ENCODE measurements at regions not wholly inside any gene's neighbourhood (a gene's known extent, or its start where the extent isn't known, plus 50 kb on each side); places are given as distances from the start of the nearest gene placed in this dataset.

DNA sequence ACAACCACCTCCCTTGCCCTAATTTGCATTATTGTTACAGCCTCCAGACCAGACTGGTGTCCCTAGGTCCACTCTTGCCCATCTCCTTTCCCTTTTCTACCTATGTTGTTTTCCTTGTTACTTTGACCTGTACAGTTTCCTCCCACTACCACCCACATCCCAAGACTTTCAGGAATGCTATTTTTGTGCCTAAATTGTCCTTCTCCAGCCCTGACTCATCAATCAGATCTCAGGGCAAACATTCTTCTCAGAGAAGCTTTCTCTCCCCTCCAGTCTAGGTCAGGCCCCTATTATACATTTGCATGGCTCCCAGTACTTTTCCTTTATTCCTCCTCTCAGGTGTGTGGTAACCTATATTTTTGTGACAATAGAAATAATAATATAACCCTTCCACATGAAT is 241.5 kb downstream of the IGSF11 start:
- TF ChIP-seq, protein P1, sequence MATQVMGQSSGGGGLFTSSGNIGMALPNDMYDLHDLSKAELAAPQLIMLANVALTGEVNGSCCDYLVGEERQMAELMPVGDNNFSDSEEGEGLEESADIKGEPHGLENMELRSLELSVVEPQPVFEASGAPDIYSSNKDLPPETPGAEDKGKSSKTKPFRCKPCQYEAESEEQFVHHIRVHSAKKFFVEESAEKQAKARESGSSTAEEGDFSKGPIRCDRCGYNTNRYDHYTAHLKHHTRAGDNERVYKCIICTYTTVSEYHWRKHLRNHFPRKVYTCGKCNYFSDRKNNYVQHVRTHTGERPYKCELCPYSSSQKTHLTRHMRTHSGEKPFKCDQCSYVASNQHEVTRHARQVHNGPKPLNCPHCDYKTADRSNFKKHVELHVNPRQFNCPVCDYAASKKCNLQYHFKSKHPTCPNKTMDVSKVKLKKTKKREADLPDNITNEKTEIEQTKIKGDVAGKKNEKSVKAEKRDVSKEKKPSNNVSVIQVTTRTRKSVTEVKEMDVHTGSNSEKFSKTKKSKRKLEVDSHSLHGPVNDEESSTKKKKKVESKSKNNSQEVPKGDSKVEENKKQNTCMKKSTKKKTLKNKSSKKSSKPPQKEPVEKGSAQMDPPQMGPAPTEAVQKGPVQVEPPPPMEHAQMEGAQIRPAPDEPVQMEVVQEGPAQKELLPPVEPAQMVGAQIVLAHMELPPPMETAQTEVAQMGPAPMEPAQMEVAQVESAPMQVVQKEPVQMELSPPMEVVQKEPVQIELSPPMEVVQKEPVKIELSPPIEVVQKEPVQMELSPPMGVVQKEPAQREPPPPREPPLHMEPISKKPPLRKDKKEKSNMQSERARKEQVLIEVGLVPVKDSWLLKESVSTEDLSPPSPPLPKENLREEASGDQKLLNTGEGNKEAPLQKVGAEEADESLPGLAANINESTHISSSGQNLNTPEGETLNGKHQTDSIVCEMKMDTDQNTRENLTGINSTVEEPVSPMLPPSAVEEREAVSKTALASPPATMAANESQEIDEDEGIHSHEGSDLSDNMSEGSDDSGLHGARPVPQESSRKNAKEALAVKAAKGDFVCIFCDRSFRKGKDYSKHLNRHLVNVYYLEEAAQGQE (IDR thresholded peaks at IDR 0.05; ENCODE audit: insufficient read depth in 1 of 2, low read depth in 2 of 2, low read length in 2 of 2), result no peak
- TF ChIP-seq POLR2AphosphoS5 (IDR thresholded peaks at IDR 0.05; ENCODE audit: low read depth, low read length), result no peak
- TF ChIP-seq TAF1 (IDR thresholded peaks at IDR 0.05; ENCODE audit: borderline replicate concordance, insufficient read depth, low read length), result no peak
- no peak for TF ChIP-seq SIN3A (IDR thresholded peaks at IDR 0.05; ENCODE audit: borderline replicate concordance, insufficient read depth, low read length)
- no peak for TF ChIP-seq FOXP2 (optimal IDR thresholded peaks at IDR 0.05; ENCODE audit: borderline replicate concordance, extremely low read depth, extremely low read length, insufficient read depth)

- TF ChIP-seq SIN3A (IDR thresholded peaks at IDR 0.05; ENCODE audit: borderline replicate concordance, insufficient read depth, low read length) (no peak), FOXP2 (optimal IDR thresholded peaks at IDR 0.05; ENCODE audit: borderline replicate concordance, extremely low read depth, extremely low read length, insufficient read depth) (no peak), TAF1 (IDR thresholded peaks at IDR 0.05; ENCODE audit: borderline replicate concordance, insufficient read depth, low read length) (no peak), POLR2AphosphoS5 (IDR thresholded peaks at IDR 0.05; ENCODE audit: low read depth, low read length) (no peak)
- TF ChIP-seq, protein P1 (IDR thresholded peaks at IDR 0.05; ENCODE audit: insufficient read depth in 1 of 2, low read depth in 2 of 2, low read length in 2 of 2), result no peak
These were observed 235.3 kb downstream of the IGSF11 start for GRCh38 chr3:118799303-118799702.

DNA sequence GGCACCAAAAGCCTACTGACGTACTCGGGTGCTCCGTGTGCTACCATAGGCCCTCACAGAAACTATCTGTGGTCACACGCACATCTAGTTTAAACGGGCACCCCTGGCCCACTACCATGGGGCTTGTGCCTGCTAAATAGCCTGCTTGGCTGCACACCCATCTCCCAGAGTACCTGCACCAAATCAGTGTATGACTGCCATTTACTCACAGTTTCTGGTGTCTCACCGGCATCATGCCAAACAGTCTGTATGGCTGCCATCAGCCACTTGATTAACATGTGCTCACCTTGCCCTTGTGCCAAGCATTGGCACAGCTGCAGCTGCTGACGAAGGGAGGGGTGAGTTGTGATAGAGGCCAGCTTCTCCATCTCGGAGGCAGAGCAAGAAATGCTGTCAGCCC is 232.7 kb downstream of the IGSF11 start:
- TF ChIP-seq, protein P1 (IDR thresholded peaks at IDR 0.05; ENCODE audit: insufficient read depth in 1 of 2, low read depth in 2 of 2, low read length in 2 of 2), result no peak
- TF ChIP-seq SIN3A (IDR thresholded peaks at IDR 0.05; ENCODE audit: borderline replicate concordance, insufficient read depth, low read length), result no peak
- no peak for TF ChIP-seq POLR2AphosphoS5 (IDR thresholded peaks at IDR 0.05; ENCODE audit: low read depth, low read length)
- no peak for TF ChIP-seq TAF1 (IDR thresholded peaks at IDR 0.05; ENCODE audit: borderline replicate concordance, insufficient read depth, low read length)
- TF ChIP-seq FOXP2 (optimal IDR thresholded peaks at IDR 0.05; ENCODE audit: borderline replicate concordance, extremely low read depth, extremely low read length, insufficient read depth), result no peak

DNA sequence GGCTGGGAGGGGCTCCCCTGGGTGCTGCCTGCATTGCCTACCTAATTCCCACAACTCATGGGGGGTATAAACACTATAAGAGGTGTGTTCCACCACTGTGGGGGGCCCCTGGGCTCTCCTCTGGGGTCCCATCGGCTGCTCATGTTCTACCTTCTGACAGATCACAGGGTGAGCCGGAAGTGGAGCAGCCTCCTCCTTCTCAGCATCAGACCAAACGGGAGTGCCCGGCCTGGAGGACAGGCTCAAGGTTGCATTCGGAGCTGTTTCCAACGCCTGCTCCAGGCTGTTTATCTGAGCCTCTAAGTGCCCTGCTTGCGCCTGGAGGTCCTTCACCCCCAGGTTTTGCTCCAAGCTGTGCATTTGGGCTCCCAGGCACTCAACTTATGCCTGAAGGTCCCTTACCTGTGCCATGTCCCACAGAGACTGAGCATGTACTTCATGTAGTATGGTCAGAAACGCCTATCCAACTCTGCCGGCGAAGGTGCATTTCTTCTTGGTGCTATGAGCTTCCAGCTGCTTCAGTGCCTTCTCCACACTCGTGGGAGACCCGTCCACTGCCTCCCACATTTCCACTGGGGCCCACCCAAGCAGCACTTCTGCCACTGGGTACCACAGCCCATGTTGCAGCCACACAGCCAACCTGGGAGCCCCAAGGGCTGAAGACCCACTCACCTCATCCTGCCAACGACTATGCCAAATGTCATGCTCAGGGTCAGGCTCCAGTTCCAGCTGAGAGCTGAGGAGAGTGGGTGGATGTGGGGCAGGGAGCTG is 232.1 kb downstream of the IGSF11 start:
- no peak for TF ChIP-seq POLR2AphosphoS5 (IDR thresholded peaks at IDR 0.05; ENCODE audit: low read depth, low read length)
- no peak for TF ChIP-seq TAF1 (IDR thresholded peaks at IDR 0.05; ENCODE audit: borderline replicate concordance, insufficient read depth, low read length)
- no peak for TF ChIP-seq SIN3A (IDR thresholded peaks at IDR 0.05; ENCODE audit: borderline replicate concordance, insufficient read depth, low read length)
- TF ChIP-seq FOXP2 (optimal IDR thresholded peaks at IDR 0.05; ENCODE audit: borderline replicate concordance, extremely low read depth, extremely low read length, insufficient read depth), result no peak
- TF ChIP-seq, protein P1 (IDR thresholded peaks at IDR 0.05; ENCODE audit: insufficient read depth in 1 of 2, low read depth in 2 of 2, low read length in 2 of 2), result no peak

Data from PFSK-1 (cell line).